NCI-H748 (cell line): ENCODE measurements at regions not wholly inside any gene's neighbourhood (a gene's known extent, or its start where the extent isn't known, plus 50 kb on each side); places are given as distances from the start of the nearest gene placed in this dataset.
"Not testable (repeated sequence)": the region's sequence is repeated elsewhere in the genome, so short reads cannot be mapped to it uniquely, and the experiment has no call there.

Source experiments
- DNase-seq: peaks from one replicate; lab custom pipeline; 2025; ENCODE audit not compliant: unreplicated experiment; lab: John Stamatoyannopoulos, UW

DNA sequence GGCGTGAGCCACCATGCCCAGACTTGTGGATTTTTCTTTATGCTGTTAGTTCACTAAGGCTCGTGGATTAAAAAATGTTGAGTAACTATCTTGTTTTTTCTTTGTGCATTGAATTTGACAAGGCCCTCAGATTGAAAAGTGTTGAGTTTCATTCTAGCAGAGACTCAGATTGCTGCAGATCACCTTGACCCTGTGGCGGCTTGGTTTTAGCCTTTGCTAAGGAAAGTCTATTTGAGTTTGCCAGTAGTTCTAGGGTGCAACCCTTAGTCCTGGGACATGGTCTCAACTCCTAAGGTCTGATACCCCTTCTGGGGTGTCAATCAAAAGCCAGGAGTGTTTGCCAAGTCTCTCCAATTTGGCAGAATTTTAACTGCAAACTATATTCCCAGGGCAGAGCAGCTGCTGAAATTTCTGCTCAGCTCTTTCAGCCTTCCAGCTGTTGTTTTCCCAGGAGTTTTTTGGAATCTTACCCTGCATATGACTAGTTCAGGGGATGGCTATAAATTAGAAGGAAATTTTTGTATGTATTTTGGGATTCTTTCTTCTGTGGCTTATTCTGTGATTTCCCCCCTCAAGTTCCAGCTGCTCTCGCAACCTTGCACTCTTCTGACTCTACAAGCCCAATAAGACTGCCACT, 84.3 kb upstream of the HAND1 start:
- no peak for DNase-seq

DNA sequence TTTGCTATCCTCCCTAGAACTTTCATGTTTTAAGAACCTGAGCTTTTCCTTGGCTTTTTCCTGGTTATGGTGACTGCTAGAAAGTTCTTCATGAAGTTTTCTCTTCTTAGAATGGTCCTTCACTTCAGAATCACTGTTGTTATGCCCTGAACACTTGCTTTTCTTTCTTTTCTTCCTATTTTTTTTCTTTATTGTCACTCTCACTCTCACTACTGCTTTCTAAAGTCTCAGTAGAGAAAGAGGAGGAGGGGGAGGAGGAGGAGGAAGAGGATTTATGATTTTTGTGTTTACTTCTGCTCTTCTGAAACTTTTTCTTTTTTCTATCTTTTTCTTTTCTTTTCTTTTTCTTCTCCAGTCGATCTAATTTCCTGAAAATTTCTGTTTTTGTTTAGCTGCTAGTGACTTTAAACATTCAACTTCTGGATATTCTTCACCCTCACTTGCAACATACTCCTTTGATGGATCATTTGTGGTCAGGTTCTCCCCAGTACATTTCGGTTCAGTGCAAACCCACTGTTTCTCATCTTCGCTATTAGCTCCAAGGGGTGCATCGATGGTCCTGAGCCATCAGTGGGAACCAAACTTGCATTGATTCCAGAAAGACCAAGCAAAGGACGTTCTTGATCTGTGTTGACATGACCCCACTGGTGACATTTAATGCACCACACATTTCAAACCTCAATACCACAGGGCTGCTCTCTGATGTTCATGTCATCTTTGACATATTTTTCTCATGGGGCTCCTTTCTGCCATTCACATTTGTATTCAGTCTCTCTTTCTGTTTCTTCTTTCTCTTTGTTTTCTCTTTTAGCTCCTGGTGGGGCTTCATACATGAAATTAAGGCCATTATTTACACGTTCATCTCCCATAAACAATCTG, 81.6 kb upstream of the HAND1 start:
- DNase-seq: no peak

DNA sequence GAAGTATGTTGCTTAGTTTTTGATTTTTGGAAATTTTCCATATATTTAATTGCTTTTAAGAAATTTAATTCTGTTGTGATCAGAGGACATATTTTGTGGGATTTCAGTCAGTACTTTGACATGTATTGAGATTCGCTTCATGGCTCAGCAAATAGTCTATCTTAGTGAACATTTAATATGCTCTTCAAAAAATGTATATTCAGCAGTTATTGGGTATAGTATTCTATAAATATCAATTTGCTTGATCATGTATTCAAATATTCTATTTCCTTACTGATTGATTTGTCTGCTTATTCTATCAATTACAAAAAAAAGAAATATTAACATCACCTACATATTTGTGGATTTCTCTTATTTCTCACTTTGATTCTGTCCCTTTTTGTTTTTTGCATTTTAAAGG, 79.5 kb upstream of the HAND1 start:
- no peak for DNase-seq

- no peak for DNase-seq
These were observed 69.5 kb upstream of the HAND1 start for GRCh38 chr5:154547551-154547950.

DNA sequence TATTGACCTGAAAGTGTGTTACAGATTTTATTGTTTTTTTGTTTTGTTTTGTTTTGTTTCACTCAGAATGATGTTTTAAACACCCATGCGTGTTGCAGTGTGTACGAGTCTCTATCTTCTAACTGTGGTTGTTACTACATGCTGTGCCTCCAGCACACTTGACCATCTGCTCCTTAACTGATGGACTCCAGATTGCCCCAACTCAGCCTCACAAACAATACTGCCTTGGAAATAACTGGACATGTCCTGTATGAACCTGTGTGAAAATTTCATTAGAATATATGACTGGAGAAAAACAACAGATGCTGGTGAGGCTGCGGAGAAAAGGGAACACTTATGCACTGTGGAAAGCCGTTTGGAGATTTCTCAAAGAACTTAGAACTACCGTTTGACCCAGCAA, 68.7 kb upstream of the HAND1 start:
- DNase-seq: no peak

GRCh38 chr5:154544646-154545045, 66.6 kb upstream of the HAND1 start:
- no peak for DNase-seq

- no peak for DNase-seq
These were observed 65.4 kb upstream of the HAND1 start for GRCh38 chr5:154543380-154543779.

DNA sequence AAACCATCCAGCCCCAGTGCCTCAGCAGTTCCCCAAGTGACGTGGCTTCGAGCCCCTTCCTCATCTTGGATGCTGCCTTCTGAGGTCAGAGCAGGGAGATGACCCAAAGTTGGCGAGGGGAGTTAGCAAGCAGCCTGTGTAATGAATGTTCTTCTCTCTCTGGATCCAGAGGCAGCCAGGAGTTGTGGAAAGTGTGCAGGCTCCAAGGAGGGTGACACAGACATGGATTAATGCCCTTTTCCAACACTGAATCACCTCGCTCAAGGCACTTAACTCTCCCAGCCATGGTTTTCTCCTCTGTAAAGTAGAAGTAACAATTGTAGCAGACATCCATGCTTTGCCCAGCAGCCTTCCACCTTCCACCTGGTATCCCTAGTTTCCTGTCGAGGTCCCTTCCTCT, 64.6 kb upstream of the HAND1 start:
- DNase-seq: no peak

GRCh38 chr5:154542000-154542399, 64.0 kb upstream of the HAND1 start:
- DNase-seq: no peak

GRCh38 chr5:154541553-154541952, 63.5 kb upstream of the HAND1 start:
- no peak for DNase-seq

GRCh38 chr5:154540600-154540999, 62.6 kb upstream of the HAND1 start:
- DNase-seq: no peak

DNA sequence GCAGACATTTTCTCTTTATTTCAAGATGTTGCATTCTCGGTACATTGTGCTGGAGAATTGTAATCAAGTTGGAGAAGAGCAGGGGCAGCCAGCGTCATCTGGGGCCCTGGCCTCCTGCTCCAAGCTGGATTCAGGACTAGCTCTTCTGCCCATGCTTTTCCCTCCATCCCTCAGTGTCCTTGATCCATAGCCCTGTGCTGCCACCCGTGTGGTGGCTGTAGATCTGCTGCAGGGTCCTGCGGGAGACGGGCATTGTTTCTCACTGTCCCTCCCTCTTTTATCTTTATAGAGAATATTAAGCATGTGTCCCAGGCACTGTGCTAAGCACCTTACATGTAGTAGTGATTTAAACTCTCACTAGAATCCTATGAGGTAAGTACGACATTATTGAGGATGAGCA, 60.5 kb upstream of the HAND1 start:
- DNase-seq: no peak

- not testable (repeated sequence) for DNase-seq
These were observed 58.4 kb upstream of the HAND1 start for GRCh38 chr5:154536439-154536838.

DNA sequence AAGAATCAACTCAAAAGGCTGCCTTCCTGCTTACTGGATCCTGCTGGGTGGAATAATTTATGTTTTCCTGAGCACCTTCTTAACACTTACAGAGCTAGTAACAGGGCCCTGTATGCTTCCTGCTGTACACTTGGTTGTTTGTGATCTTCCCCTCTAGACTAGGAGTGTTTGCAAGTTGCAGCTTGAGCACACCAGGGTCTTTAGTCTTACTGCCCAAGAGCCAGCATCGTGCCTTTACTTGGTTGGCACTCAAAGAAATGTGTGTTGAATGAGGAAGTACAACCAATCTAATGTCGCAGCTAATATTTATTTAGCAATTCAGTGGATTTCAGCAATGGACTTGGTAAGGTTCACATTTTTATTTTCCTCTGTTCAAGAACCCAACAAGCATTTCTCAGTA, 57.5 kb upstream of the HAND1 start:
- DNase-seq: no peak

- no peak for DNase-seq
These were observed 56.5 kb upstream of the HAND1 start for GRCh38 chr5:154534457-154535050.

DNA sequence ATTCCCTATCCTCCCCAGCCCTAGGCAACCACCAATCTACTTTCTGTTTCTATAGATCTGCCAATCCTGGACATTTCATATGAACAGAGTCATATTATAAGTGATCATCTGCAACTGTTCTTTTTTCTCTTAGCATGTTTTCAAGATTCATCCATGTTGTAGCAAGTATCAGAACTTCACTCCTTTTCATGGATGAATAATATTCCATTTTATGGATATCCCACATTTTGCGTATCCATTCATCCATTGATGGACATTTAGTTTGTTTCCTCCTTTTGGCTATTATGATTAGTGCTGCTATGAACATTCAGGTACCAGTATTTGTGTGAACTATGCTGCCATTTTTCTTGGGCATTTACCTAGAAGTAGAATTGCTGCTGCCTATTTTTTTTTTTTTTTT, 51.3 kb upstream of the HAND1 start:
- DNase-seq: no peak

DNA sequence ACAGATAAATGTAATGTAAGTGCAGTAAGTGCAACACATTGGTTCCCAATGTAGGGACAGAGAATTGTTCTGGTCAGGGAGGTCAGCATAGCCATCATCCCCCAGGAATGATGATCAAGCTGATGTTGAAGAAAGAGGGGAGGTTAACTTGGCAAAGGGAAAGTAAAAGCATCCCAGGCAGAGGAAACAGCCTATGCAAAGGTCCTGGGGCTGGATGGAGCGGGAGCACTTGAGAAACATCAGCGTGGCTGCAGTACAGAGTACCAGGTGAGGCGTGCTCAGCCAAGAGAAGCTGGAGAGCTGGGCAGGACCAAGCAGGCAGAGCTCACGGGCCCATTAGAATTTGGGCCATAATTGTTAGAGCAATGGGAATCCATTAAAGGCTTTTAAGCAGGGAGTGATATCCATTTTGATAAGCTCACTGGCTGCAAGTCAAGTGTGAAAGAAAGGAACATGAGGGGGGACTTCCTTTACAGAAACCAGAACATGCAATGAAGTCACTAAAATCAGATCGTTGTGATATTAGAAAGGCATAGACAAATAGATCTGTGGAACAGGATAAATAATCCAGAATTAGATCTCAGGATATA, 50.1 kb upstream of the HAND1 start:
- no peak for DNase-seq
